Body of pancreas (tissue), 4 donors: ENCODE measurements at regions not wholly inside any gene's neighbourhood (a gene's known extent, or its start where the extent isn't known, plus 50 kb on each side); places are given as distances from the start of the nearest gene placed in this dataset.

Experiments
- ATAC-seq: fragments of 150-250 bp; one replicate; pipeline ENCODE4 v1.9.1; 2016
- DNase-seq, 4 donors: peaks; one replicate each; pipeline ENCODE4 v3.0.0-alpha.2; 2019
- H3K27ac ChIP-seq, 4 donors: fragments of 200-600 bp; sonication (generic); 1 replicate in 3 of 4; 2 replicates in 1 of 4; pipeline versions ENCODE4 v1.5.1 to v1.6.1; 2016 to 2019; ENCODE audit warnings: mild to moderate bottlenecking in 1 of 4, mixed read lengths in 1 of 4, moderate library complexity in 1 of 4
- H3K27me3 ChIP-seq, 2 donors: fragments of 200-600 bp; sonication (generic); one replicate each; pipeline ENCODE4 v1.6.0; 2016; ENCODE audit warnings: mild to moderate bottlenecking in 1 of 2
- H3K36me3 ChIP-seq, 2 donors: fragments of 200-600 bp; sonication (generic); replicated peaks in 1 of 2; 2 replicates each; pipeline ENCODE4 v1.5.1; 2016; ENCODE audit warnings: low read depth in 2 of 2; ENCODE audit not compliant: insufficient read depth in 1 of 2
- H3K4me1 ChIP-seq: fragments of 200-600 bp; sonication (generic); one replicate; pipeline ENCODE4 v1.6.0; 2016
- H3K4me3 ChIP-seq, 2 donors: fragments of 200-600 bp; sonication (generic); 1 replicate in 1 of 2; 2 replicates in 1 of 2; pipeline ENCODE4 v1.5.1; 2016 to 2019
- H3K9me3 ChIP-seq, 3 donors: fragments of 200-600 bp; sonication (generic); 1 replicate in 2 of 3; 2 replicates in 1 of 3; pipeline ENCODE4 v1.5.1; 2016
- POLR2A ChIP-seq, 3 donors: fragments of 450-650 bp; IDR thresholded peaks; one replicate each; pipeline ENCODE4 v1.6.1; 2016; ENCODE audit warnings: antibody characterized with exemption in 3 of 3, mild to moderate bottlenecking in 2 of 3
- WGBS, 2 donors: methylation state at CpG; one replicate each; pipeline ENCODE4 v1.1.5; 2017; 5-methylcytosine and 5-hydroxymethylcytosine counted together
- intact Hi-C: fragments of 100-400 bp; cut with DNase I; formaldehyde crosslinking; loops from one replicate; pipeline ENCODE4 v1.15.1; 2023
- TF ChIP-seq, protein P1 (sequence below), 7 experiments: fragments of 450-650 bp in 4 of 7; fragments of 200-600 bp in 3 of 7; sonication (generic) in 3 of 7; IDR thresholded peaks; one replicate each; pipeline ENCODE4 v1.5.1; 2016 to 2019; ENCODE audit warnings: antibody characterized with exemption in 7 of 7

GRCh38 chr6:40959781-40960327 lies 79.2 kb downstream of the UNC5CL start:
- WGBS, 2 donors = 63 to 69% methylated on average over 2 of the region's 2 CpGs
- Histone ChIP-seq H3K27ac (no peak overlapping the region), H3K9me3 (no peaks in the 10 kb centered on the region), H3K36me3 (no peaks in the 10 kb centered on the region), H3K27me3 (no peaks in the 10 kb centered on the region), H3K4me1 (peaks cover 15% of the 10 kb centered on the region), H3K4me3 (no peak overlapping the region)
- intact Hi-C loops = no loop called here
- no peak for TF ChIP-seq POLR2A (IDR thresholded peaks at IDR 0.05)
- TF ChIP-seq, protein P1, sequence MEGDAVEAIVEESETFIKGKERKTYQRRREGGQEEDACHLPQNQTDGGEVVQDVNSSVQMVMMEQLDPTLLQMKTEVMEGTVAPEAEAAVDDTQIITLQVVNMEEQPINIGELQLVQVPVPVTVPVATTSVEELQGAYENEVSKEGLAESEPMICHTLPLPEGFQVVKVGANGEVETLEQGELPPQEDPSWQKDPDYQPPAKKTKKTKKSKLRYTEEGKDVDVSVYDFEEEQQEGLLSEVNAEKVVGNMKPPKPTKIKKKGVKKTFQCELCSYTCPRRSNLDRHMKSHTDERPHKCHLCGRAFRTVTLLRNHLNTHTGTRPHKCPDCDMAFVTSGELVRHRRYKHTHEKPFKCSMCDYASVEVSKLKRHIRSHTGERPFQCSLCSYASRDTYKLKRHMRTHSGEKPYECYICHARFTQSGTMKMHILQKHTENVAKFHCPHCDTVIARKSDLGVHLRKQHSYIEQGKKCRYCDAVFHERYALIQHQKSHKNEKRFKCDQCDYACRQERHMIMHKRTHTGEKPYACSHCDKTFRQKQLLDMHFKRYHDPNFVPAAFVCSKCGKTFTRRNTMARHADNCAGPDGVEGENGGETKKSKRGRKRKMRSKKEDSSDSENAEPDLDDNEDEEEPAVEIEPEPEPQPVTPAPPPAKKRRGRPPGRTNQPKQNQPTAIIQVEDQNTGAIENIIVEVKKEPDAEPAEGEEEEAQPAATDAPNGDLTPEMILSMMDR (IDR thresholded peaks at IDR 0.05) = no peak
- no peak for ATAC-seq
- DNase-seq = no peak

GRCh38 chr6:40958738-40959137 lies 80.3 kb downstream of the UNC5CL start:
- intact Hi-C loops = no loop called here
- Histone ChIP-seq H3K27me3 (no peaks in the 10 kb centered on the region), H3K9me3 (no peaks in the 10 kb centered on the region), H3K4me3 (no peak overlapping the region), H3K4me1 (peaks cover 15% of the 10 kb centered on the region), H3K36me3 (no peaks in the 10 kb centered on the region), H3K27ac (peak overlapping the region in 1 of 4 donors; percentile 31)
- no peak for DNase-seq
- TF ChIP-seq, protein P1 (IDR thresholded peaks at IDR 0.05) = no peak
- TF ChIP-seq POLR2A (IDR thresholded peaks at IDR 0.05) = no peak
- no peak for ATAC-seq
- 100% methylated on average over 1 of the region's 1 CpG for WGBS, 2 donors

GRCh38 chr6:40957616-40958492 lies 81.2 kb downstream of the UNC5CL start:
- TF ChIP-seq POLR2A (IDR thresholded peaks at IDR 0.05) = no peak
- TF ChIP-seq, protein P1 (IDR thresholded peaks at IDR 0.05) = no peak
- H3K27ac ChIP-seq = peak overlapping the region in 1 of 4 donors; percentile 3
- peaks cover 15% of the 10 kb centered on the region for H3K4me1 ChIP-seq
- 58 to 73% methylated on average over 4 of the region's 4 CpGs for WGBS, 2 donors
- H3K4me3 ChIP-seq = no peak overlapping the region
- H3K27me3 ChIP-seq = no peaks in the 10 kb centered on the region
- ATAC-seq (peak; percentile 72), DNase-seq (peak in 3 of 4 donors; percentile 17 to 35 (median 21))
- H3K36me3 ChIP-seq = no peaks in the 10 kb centered on the region
- no peaks in the 10 kb centered on the region for H3K9me3 ChIP-seq
- intact Hi-C loops = no loop called here

GRCh38 chr6:40956936-40957335 lies 82.1 kb downstream of the UNC5CL start:
- Histone ChIP-seq H3K27ac (no peak overlapping the region), H3K4me3 (no peak overlapping the region), H3K4me1 (peaks cover 15% of the 10 kb centered on the region), H3K9me3 (no peaks in the 10 kb centered on the region), H3K27me3 (no peaks in the 10 kb centered on the region), H3K36me3 (no peaks in the 10 kb centered on the region)
- intact Hi-C loops = no loop called here
- WGBS, 2 donors = 73 to 77% methylated on average over 2 of the region's 2 CpGs
- DNase-seq (no peak), ATAC-seq (no peak)
- TF ChIP-seq POLR2A (IDR thresholded peaks at IDR 0.05) = no peak
- TF ChIP-seq, protein P1 (IDR thresholded peaks at IDR 0.05) = no peak
